ENCODE measurements at regions not wholly inside any gene's neighbourhood (a gene's known extent, or its start where the extent isn't known, plus 50 kb on each side); places are given as distances from the start of the nearest gene placed in this dataset.

DNA sequence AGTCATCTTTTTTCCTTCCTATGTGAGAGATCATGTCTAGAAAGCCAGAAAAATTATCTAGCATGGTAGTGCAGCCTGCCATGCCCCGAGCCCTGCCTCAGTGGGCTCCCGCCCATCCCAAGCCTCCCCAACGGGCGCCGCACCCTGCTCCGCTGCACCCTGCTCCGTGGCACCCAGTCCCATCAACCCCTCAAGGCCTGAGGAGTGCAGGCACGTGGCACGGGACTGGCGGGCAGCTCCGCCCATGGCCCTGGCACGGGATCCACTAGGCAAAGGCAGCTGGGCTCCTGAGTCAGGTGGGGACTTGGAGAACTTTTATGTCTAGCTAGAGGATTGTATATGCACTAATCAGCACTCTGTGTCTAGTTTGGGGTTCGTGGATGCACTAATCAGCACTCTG, 83.4 kb upstream of the COL3A1 start:
- Histone ChIP-seq H3K4me1 (ENCODE audit: insufficient read depth, low read length) (no peaks in the 10 kb centered on the region), H3K4me3 (replicated peaks in 1 of 3; ENCODE audit: insufficient read depth in 1 of 3, low read depth in 2 of 3, low read length in 3 of 3) (no peak overlapping the region), H2AFZ (ENCODE audit: low read length) (no peak overlapping the region), H3K79me2 (ENCODE audit: insufficient read depth, low read length) (no peaks in the 10 kb centered on the region), H3K36me3 (replicated peaks in 1 of 2; ENCODE audit: control insufficient read depth in 1 of 2, insufficient read depth in 2 of 2, low read length in 2 of 2) (no peaks in the 10 kb centered on the region), H3K9me3 (ENCODE audit: low read length) (peaks cover 17% of the 10 kb centered on the region), H3K9ac (ENCODE audit: insufficient read depth, low read depth, low read length) (no peak overlapping the region), H3K4me2 (ENCODE audit: low read depth, low read length) (no peak overlapping the region), H4K20me1 (ENCODE audit: insufficient read depth, low read length) (no peaks in the 10 kb centered on the region), H3K27ac (ENCODE audit: extremely low read length, insufficient read depth, low read length) (no peak overlapping the region), H3K27me3 (ENCODE audit: control insufficient read depth in 1 of 2, insufficient read depth in 2 of 2, low read length in 2 of 2) (no peaks in the 10 kb centered on the region; a peak in 1 of 5 replicates)
- no TSS peak for BruUV-seq (replicated peaks)
- intact Hi-C loops (cut with micrococcal nuclease; ENCODE audit: unreplicated experiment) = no loop called here
- in situ Hi-C loops (cut with HindIII; ENCODE audit: extremely low pct_ligation_motif_present, low pct_unique_long_range_greater_than_20kb) = no loop called here
- ATAC-seq = no peak
- no peak for DNase-seq (ENCODE audit: low spot score)
- ChIA-PET POLR2A (no interaction called here), CTCF (ENCODE audit: low intra/inter-chr PET ratio, low total read pairs) (no interaction called here)
- no peak for FAIRE-seq
- WGBS (ENCODE audit: low lambda C conversion rate) = 3% methylated on average over 13 of the region's 13 CpGs
- TF ChIP-seq, protein P1, sequence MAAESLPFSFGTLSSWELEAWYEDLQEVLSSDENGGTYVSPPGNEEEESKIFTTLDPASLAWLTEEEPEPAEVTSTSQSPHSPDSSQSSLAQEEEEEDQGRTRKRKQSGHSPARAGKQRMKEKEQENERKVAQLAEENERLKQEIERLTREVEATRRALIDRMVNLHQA (CRISPR knock-in tag; IDR thresholded peaks at IDR 0.05) = no peak
- no peak for TF ChIP-seq KDM1A (CRISPR knock-in tag; IDR thresholded peaks at IDR 0.05)
- TF ChIP-seq ZFP36L2 (CRISPR knock-in tag; IDR thresholded peaks at IDR 0.05) = no peak
- no peak for TF ChIP-seq MEIS1 (CRISPR knock-in tag; IDR thresholded peaks at IDR 0.05; ENCODE audit: borderline replicate concordance)
- TF ChIP-seq, protein P2, sequence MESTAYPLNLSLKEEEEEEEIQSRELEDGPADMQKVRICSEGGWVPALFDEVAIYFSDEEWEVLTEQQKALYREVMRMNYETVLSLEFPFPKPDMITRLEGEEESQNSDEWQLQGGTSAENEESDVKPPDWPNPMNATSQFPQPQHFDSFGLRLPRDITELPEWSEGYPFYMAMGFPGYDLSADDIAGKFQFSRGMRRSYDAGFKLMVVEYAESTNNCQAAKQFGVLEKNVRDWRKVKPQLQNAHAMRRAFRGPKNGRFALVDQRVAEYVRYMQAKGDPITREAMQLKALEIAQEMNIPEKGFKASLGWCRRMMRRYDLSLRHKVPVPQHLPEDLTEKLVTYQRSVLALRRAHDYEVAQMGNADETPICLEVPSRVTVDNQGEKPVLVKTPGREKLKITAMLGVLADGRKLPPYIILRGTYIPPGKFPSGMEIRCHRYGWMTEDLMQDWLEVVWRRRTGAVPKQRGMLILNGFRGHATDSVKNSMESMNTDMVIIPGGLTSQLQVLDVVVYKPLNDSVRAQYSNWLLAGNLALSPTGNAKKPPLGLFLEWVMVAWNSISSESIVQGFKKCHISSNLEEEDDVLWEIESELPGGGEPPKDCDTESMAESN (CRISPR knock-in tag; conservative IDR thresholded peaks at IDR 0.05) = no peak
- no peak for TF ChIP-seq MTF1 (CRISPR knock-in tag; IDR thresholded peaks at IDR 0.05)
- TF ChIP-seq, protein P3, sequence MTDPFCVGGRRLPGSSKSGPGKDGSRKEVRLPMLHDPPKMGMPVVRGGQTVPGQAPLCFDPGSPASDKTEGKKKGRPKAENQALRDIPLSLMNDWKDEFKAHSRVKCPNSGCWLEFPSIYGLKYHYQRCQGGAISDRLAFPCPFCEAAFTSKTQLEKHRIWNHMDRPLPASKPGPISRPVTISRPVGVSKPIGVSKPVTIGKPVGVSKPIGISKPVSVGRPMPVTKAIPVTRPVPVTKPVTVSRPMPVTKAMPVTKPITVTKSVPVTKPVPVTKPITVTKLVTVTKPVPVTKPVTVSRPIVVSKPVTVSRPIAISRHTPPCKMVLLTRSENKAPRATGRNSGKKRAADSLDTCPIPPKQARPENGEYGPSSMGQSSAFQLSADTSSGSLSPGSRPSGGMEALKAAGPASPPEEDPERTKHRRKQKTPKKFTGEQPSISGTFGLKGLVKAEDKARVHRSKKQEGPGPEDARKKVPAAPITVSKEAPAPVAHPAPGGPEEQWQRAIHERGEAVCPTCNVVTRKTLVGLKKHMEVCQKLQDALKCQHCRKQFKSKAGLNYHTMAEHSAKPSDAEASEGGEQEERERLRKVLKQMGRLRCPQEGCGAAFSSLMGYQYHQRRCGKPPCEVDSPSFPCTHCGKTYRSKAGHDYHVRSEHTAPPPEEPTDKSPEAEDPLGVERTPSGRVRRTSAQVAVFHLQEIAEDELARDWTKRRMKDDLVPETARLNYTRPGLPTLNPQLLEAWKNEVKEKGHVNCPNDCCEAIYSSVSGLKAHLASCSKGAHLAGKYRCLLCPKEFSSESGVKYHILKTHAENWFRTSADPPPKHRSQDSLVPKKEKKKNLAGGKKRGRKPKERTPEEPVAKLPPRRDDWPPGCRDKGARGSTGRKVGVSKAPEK (CRISPR knock-in tag; IDR thresholded peaks at IDR 0.05; ENCODE audit: borderline replicate concordance) = no peak
- no peak for TF ChIP-seq PHF5A (CRISPR knock-in tag; IDR thresholded peaks at IDR 0.05; ENCODE audit: low read depth, unreplicated experiment)
- TF ChIP-seq MBD4 (IDR thresholded peaks at IDR 0.05; ENCODE audit: borderline replicate concordance, low read length) = no peak
- TF ChIP-seq ADNP (CRISPR knock-in tag; IDR thresholded peaks at IDR 0.05) = no peak
- TF ChIP-seq ZNF121 (CRISPR knock-in tag; IDR thresholded peaks at IDR 0.05) = no peak
- TF ChIP-seq IRF2 (CRISPR knock-in tag; IDR thresholded peaks at IDR 0.05) = no peak
- no peak for TF ChIP-seq NFATC3 (CRISPR knock-in tag; IDR thresholded peaks at IDR 0.05)
- TF ChIP-seq ZNF572 (CRISPR knock-in tag; IDR thresholded peaks at IDR 0.05) = no peak
- TF ChIP-seq, protein P4, sequence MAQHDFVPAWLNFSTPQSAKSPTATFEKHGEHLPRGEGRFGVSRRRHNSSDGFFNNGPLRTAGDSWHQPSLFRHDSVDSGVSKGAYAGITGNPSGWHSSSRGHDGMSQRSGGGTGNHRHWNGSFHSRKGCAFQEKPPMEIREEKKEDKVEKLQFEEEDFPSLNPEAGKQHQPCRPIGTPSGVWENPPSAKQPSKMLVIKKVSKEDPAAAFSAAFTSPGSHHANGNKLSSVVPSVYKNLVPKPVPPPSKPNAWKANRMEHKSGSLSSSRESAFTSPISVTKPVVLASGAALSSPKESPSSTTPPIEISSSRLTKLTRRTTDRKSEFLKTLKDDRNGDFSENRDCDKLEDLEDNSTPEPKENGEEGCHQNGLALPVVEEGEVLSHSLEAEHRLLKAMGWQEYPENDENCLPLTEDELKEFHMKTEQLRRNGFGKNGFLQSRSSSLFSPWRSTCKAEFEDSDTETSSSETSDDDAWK (CRISPR knock-in tag; IDR thresholded peaks at IDR 0.05) = no peak
- TF ChIP-seq, protein P5, sequence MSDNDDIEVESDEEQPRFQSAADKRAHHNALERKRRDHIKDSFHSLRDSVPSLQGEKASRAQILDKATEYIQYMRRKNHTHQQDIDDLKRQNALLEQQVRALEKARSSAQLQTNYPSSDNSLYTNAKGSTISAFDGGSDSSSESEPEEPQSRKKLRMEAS (IDR thresholded peaks at IDR 0.05) = no peak
- no peak for TF ChIP-seq BHLHE40 (IDR thresholded peaks at IDR 0.05; ENCODE audit: low read length)
- TF ChIP-seq, protein P6, sequence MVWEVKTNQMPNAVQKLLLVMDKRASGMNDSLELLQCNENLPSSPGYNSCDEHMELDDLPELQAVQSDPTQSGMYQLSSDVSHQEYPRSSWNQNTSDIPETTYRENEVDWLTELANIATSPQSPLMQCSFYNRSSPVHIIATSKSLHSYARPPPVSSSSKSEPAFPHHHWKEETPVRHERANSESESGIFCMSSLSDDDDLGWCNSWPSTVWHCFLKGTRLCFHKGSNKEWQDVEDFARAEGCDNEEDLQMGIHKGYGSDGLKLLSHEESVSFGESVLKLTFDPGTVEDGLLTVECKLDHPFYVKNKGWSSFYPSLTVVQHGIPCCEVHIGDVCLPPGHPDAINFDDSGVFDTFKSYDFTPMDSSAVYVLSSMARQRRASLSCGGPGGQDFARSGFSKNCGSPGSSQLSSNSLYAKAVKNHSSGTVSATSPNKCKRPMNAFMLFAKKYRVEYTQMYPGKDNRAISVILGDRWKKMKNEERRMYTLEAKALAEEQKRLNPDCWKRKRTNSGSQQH (CRISPR knock-in tag; IDR thresholded peaks at IDR 0.05; ENCODE audit: low read depth) = no peak
